ENCODE measurements at regions not wholly inside any gene's neighbourhood (a gene's known extent, or its start where the extent isn't known, plus 50 kb on each side); places are given as distances from the start of the nearest gene placed in this dataset.
"Not testable (repeated sequence)": the region's sequence is repeated elsewhere in the genome, so short reads cannot be mapped to it uniquely, and the experiment has no call there.

GRCh38 chrX:148305214-148305613 is 195.2 kb upstream of the AFF2 start:
- not testable (repeated sequence) for TF ChIP-seq ZBTB43 (CRISPR knock-in tag; IDR thresholded peaks at IDR 0.05); CTCF (IDR thresholded peaks at IDR 0.05); MXD4 (CRISPR knock-in tag; IDR thresholded peaks at IDR 0.05; ENCODE audit: borderline replicate concordance)
- TF ChIP-seq, protein P1, sequence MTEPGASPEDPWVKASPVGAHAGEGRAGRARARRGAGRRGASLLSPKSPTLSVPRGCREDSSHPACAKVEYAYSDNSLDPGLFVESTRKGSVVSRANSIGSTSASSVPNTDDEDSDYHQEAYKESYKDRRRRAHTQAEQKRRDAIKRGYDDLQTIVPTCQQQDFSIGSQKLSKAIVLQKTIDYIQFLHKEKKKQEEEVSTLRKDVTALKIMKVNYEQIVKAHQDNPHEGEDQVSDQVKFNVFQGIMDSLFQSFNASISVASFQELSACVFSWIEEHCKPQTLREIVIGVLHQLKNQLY (CRISPR knock-in tag; IDR thresholded peaks at IDR 0.05) = not testable (repeated sequence)
- TF ChIP-seq, protein P2, sequence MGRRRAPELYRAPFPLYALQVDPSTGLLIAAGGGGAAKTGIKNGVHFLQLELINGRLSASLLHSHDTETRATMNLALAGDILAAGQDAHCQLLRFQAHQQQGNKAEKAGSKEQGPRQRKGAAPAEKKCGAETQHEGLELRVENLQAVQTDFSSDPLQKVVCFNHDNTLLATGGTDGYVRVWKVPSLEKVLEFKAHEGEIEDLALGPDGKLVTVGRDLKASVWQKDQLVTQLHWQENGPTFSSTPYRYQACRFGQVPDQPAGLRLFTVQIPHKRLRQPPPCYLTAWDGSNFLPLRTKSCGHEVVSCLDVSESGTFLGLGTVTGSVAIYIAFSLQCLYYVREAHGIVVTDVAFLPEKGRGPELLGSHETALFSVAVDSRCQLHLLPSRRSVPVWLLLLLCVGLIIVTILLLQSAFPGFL (CRISPR knock-in tag; IDR thresholded peaks at IDR 0.05; ENCODE audit: borderline replicate concordance) = not testable (repeated sequence)
